ENCODE measurements at regions not wholly inside any gene's neighbourhood (a gene's known extent, or its start where the extent isn't known, plus 50 kb on each side); places are given as distances from the start of the nearest gene placed in this dataset.

- intact Hi-C loops (cut with micrococcal nuclease) = loop anchor here (10.0 kb wide), 1 partner anchor 352 kb away; no protein-coding TSS in a partner anchor
- ChIA-PET CTCF (no interaction called here), POLR2A (no interaction called here)
- Histone ChIP-seq H3K4me1 (ENCODE audit: control insufficient read depth, extremely low read depth, insufficient read depth, low read length) (no peaks in the 10 kb centered on the region), H3K79me2 (ENCODE audit: control insufficient read depth, insufficient read depth, low read length) (no peaks in the 10 kb centered on the region), H3K9me1 (replicated peaks; ENCODE audit: control insufficient read depth, extremely low read depth, insufficient read depth, low read length) (no peaks in the 10 kb centered on the region), H4K20me1 (replicated peaks; ENCODE audit: control insufficient read depth, extremely low read depth, insufficient read depth, low read length) (no peaks in the 10 kb centered on the region), H3K9ac (replicated peaks; ENCODE audit: extremely low read depth, insufficient read depth, low read length) (no peak overlapping the region), H2AFZ (ENCODE audit: low read depth, low read length) (no peak overlapping the region), H3K4me3 (replicated peaks in 1 of 3; ENCODE audit: insufficient read depth in 1 of 3, low read depth in 1 of 3, low read length in 3 of 3) (no peak overlapping the region), H3K36me3 (ENCODE audit: control insufficient read depth in 2 of 2, extremely low read depth in 1 of 2, insufficient read depth in 2 of 2, low read length in 2 of 2) (no peaks in the 10 kb centered on the region), H3K4me2 (ENCODE audit: insufficient read depth, low read length) (no peak overlapping the region), H3K27ac (ENCODE audit: insufficient read depth, low read depth, low read length) (no peak overlapping the region), H3K27me3 (ENCODE audit: control insufficient read depth in 2 of 2, insufficient read depth in 2 of 2, low read length in 2 of 2) (no peaks in the 10 kb centered on the region), H3K9me3 (replicated peaks; ENCODE audit: control insufficient read depth, insufficient read depth, low read length) (no peaks in the 10 kb centered on the region)
- BruUV-seq (replicated peaks) = no TSS peak
- dilution Hi-C loops (cut with MboI; ENCODE audit: extremely low pct_ligation_motif_present, low sequenced_read_pairs) = no loop called here
- no peak for FAIRE-seq
- no peak for DNase-seq (ENCODE audit: low read depth, low spot score)
- TF ChIP-seq FOS (IDR thresholded peaks at IDR 0.05; ENCODE audit: borderline replicate concordance, insufficient read depth, low read length) = no peak
- TF ChIP-seq POLR2AphosphoS5 (IDR thresholded peaks at IDR 0.05; ENCODE audit: insufficient read depth, low read depth, low read length) = no peak
- TF ChIP-seq CTCF (IDR thresholded peaks at IDR 0.05; ENCODE audit: extremely low read depth in 1 of 2, insufficient read depth in 1 of 2, low read depth in 1 of 2, low read length in 2 of 2) = no peak
- no peak for TF ChIP-seq GATA2 (IDR thresholded peaks at IDR 0.05; ENCODE audit: insufficient read depth, insufficient read length, low read depth, low read length)
- no peak for TF ChIP-seq MYC (IDR thresholded peaks at IDR 0.05; ENCODE audit: low read depth, low read length)
- TF ChIP-seq JUN (IDR thresholded peaks at IDR 0.05; ENCODE audit: borderline replicate concordance, insufficient read depth, insufficient read length, low read depth) = no peak
- TF ChIP-seq, protein P1, sequence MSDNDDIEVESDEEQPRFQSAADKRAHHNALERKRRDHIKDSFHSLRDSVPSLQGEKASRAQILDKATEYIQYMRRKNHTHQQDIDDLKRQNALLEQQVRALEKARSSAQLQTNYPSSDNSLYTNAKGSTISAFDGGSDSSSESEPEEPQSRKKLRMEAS (IDR thresholded peaks at IDR 0.05; ENCODE audit: insufficient read depth, insufficient read length) = no peak
- TF ChIP-seq POLR2A (IDR thresholded peaks at IDR 0.05; ENCODE audit: low read depth, low read length) = no peak
- TF ChIP-seq EZH2 (IDR thresholded peaks at IDR 0.05; ENCODE audit: borderline replicate concordance, low read depth, low read length, severe bottlenecking) = no peak
Observed at GRCh38 chr2:67213270-67213670, 183.9 kb upstream of the ETAA1 start.

All from endothelial cell of umbilical vein (primary cell).